ENCODE measurements at regions not wholly inside any gene's neighbourhood (a gene's known extent, or its start where the extent isn't known, plus 50 kb on each side); places are given as distances from the start of the nearest gene placed in this dataset.

DNA sequence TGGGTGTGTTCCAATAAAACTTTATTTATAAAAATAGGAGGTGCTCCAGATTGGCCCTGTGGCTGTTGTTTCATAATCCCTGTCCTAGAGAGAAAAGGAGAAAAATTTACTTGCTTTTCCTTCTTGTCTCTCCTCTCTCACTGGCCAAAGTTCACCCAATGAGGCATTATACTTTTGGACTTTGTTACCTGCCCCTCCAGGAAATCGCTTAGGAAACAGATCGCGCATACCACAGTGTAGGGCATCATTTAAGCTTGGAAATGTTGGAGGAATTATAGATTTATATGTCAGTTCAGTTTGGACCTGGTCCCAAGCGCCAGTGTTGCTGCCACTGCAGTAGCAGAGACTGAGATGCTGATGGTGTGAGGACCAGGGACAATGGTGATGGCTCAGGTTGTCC lies 337.6 kb upstream of the NR3C2 start:
- TF ChIP-seq CTCF (tag by site-specific recombination; IDR thresholded peaks at IDR 0.05): no peak
- no peak for TF ChIP-seq KLF1 (tag by site-specific recombination; IDR thresholded peaks at IDR 0.05)
- TF ChIP-seq INSM2 (tag by site-specific recombination; IDR thresholded peaks at IDR 0.05): no peak
- TF ChIP-seq YY1 (tag by site-specific recombination; IDR thresholded peaks at IDR 0.05): no peak
- no peak for TF ChIP-seq BCL11A (tag by site-specific recombination; IDR thresholded peaks at IDR 0.05; ENCODE audit: low read depth)
- TF ChIP-seq ZNF558 (tag by site-specific recombination; IDR thresholded peaks at IDR 0.05): no peak
- no peak for TF ChIP-seq ZNF335 (tag by site-specific recombination; conservative IDR thresholded peaks at IDR 0.05)
- no peak for TF ChIP-seq ZNF830 (tag by site-specific recombination; IDR thresholded peaks at IDR 0.05; ENCODE audit: low read depth)
- no peak for TF ChIP-seq ZNF664 (tag by site-specific recombination; IDR thresholded peaks at IDR 0.05)
- TF ChIP-seq ZNF426 (tag by site-specific recombination; IDR thresholded peaks at IDR 0.05): no peak
